Astrocyte (in vitro differentiated cells and primary cell): ENCODE measurements at regions not wholly inside any gene's neighbourhood (a gene's known extent, or its start where the extent isn't known, plus 50 kb on each side); places are given as distances from the start of the nearest gene placed in this dataset.

Experiments
- CTCF ChIP-seq: IDR thresholded peaks from 2 replicates; pipeline ENCODE4 v1.5.1; 2011; ENCODE audit warnings: low read depth, mild to moderate bottlenecking, inconsistent platforms, low read length, moderate library complexity; ENCODE audit not compliant: insufficient read depth
- EZH2 ChIP-seq: IDR thresholded peaks from 2 replicates; pipeline ENCODE4 v1.6.1; 2012; ENCODE audit warnings: mild to moderate bottlenecking, low read length, inconsistent platforms; ENCODE audit not compliant: insufficient read depth

- TF ChIP-seq CTCF (no peak), EZH2 (no peak)
Measured at GRCh38 chr2:56102866-56103265, 80.9 kb upstream of the CCDC85A start.
